K562 (cell line): ENCODE measurements at regions not wholly inside any gene's neighbourhood (a gene's known extent, or its start where the extent isn't known, plus 50 kb on each side); places are given as distances from the start of the nearest gene placed in this dataset.

Source experiments
- ATAC-seq: fragments of 200-7000 bp; cut with Tn5 transposase; 3 replicates; pipeline ENCODE4 v1.9.1; 2020; ENCODE audit warnings: moderate library complexity
- BruUV-seq: library from RNA; stranded (reverse); fragments of 400-500 nt; replicated peaks from 2 replicates; lab custom pipeline; 2021; lab: Mats Ljungman, UMichigan
- CTCF ChIA-PET: fragments of 300-600 bp; formaldehyde crosslinking; extraction: SDS; loops from one replicate; lab custom pipeline; 2021; ENCODE audit warnings: low intra/inter-chr PET ratio; lab: Yijun Ruan, JAX
- POLR2A ChIA-PET: fragments of 300-600, 350-650 bp; sonication (Branson Sonifier 250); formaldehyde crosslinking; extraction: SDS; loops from one replicate; lab custom pipeline; 2021; ENCODE audit warnings: antibody characterized with exemption, inconsistent platforms; lab: Yijun Ruan, JAX
- DNase-seq, 4 experiments: peaks; one replicate each; pipeline versions ENCODE4 v3.0.0 to v3.0.0-alpha.2; 2011 to 2018; ENCODE audit warnings: low spot score in 3 of 4, mixed read lengths in 3 of 4; ENCODE audit errors: extremely low read depth in 1 of 4
- FAIRE-seq: peaks from 2 replicates; lab custom pipeline; 2011; peaks lifted over from hg19 to GRCh38; lab: Jason Lieb, UNC
- H2AFZ ChIP-seq: 2 replicates; pipeline ENCODE4 v1.6.0; 2011; ENCODE audit warnings: low read depth, low read length, control low read depth, inconsistent platforms
- H3K27ac ChIP-seq: fragments of 200-600 bp; 3 replicates; pipeline ENCODE4 v1.8.0; 2011; ENCODE audit warnings: low read depth, mild to moderate bottlenecking, control low read depth, inconsistent platforms, low read length, moderate library complexity, mixed read lengths; ENCODE audit errors: extremely low read depth
- H3K27me3 ChIP-seq, 2 experiments: fragments of 300-600 bp in 1 of 2; 2 replicates in 1 of 2; 3 replicates in 1 of 2; pipeline versions ENCODE4 v1.6.0 to v1.8.0; 2011; ENCODE audit warnings: inconsistent platforms in 2 of 2, low read length in 2 of 2, mild to moderate bottlenecking in 1 of 2, mixed read lengths in 1 of 2, moderate library complexity in 1 of 2; ENCODE audit not compliant: control insufficient read depth in 2 of 2, insufficient read depth in 2 of 2
- H3K36me3 ChIP-seq: fragments of 300-600 bp; 3 replicates; pipeline ENCODE4 v1.8.0; 2011; ENCODE audit warnings: mild to moderate bottlenecking, low read length, inconsistent platforms; ENCODE audit not compliant: control insufficient read depth, insufficient read depth
- H3K4me1 ChIP-seq, 2 experiments: fragments of 200-600 bp in 1 of 2; replicated peaks in 1 of 2; 2 replicates in 1 of 2; 3 replicates in 1 of 2; pipeline versions ENCODE4 v1.5.1 to v1.8.0; 2011; ENCODE audit warnings: inconsistent platforms in 2 of 2, low read length in 2 of 2, mild to moderate bottlenecking in 1 of 2, mixed read lengths in 1 of 2, moderate library complexity in 1 of 2; ENCODE audit not compliant: control insufficient read depth in 2 of 2, insufficient read depth in 2 of 2
- H3K4me2 ChIP-seq: 2 replicates; pipeline ENCODE4 v1.6.1; 2011; ENCODE audit warnings: low read length, control low read depth, inconsistent platforms, mixed read lengths; ENCODE audit not compliant: insufficient read depth
- H3K4me3 ChIP-seq: fragments of 200-600 bp; sonication (generic), shearing (Covaris generic); 2 replicates; pipeline ENCODE4 v1.5.1; 2016; ENCODE audit warnings: control low read depth, inconsistent platforms
- H3K79me2 ChIP-seq: fragments of 200-600 bp; 3 replicates; pipeline ENCODE4 v1.8.0; 2011; ENCODE audit warnings: low read length, inconsistent platforms; ENCODE audit not compliant: control insufficient read depth, insufficient read depth
- H3K9ac ChIP-seq, 2 experiments: 2 replicates each; pipeline versions ENCODE4 v1.6.0 to v1.6.1; 2011; ENCODE audit warnings: low read depth in 2 of 2, low read length in 2 of 2, control low read depth in 1 of 2, inconsistent platforms in 1 of 2, mild to moderate bottlenecking in 1 of 2, mixed read lengths in 1 of 2; ENCODE audit not compliant: insufficient read depth in 1 of 2
- H3K9me1 ChIP-seq: one replicate; pipeline ENCODE4 v1.6.0; 2011; ENCODE audit warnings: inconsistent platforms, mild to moderate bottlenecking, low read length, moderate library complexity; ENCODE audit not compliant: control insufficient read depth, insufficient read depth
- H3K9me3 ChIP-seq: replicated peaks from 2 replicates; pipeline ENCODE4 v1.5.1; 2011; ENCODE audit warnings: low read depth, low read length, inconsistent platforms; ENCODE audit not compliant: control insufficient read depth, insufficient read depth
- H4K20me1 ChIP-seq: replicated peaks from 2 replicates; pipeline ENCODE4 v1.6.1; 2011; ENCODE audit warnings: low read length, inconsistent platforms, mixed read lengths; ENCODE audit not compliant: control insufficient read depth, insufficient read depth
- ATF4 ChIP-seq: fragments of 450-650 bp; formaldehyde crosslinking; IDR thresholded peaks from 2 replicates; pipeline ENCODE4 v1.4.0; 2022; ENCODE audit warnings: mild to moderate bottlenecking, moderate library complexity
- E2F1 ChIP-seq: sonication (generic); formaldehyde crosslinking; IDR thresholded peaks from 2 replicates; pipeline ENCODE4 v1.8.1; 2023; ENCODE audit warnings: mild to moderate bottlenecking, missing genetic modification reagents, moderate library complexity
- HMGN3 ChIP-seq: IDR thresholded peaks from 2 replicates; pipeline ENCODE4 v1.6.1; 2011; ENCODE audit warnings: borderline replicate concordance, low read depth, mild to moderate bottlenecking, mixed read lengths, low read length; ENCODE audit not compliant: insufficient read length; ENCODE audit errors: extremely low read depth
- MGA ChIP-seq: fragments of 450-650 bp; IDR thresholded peaks from 2 replicates; pipeline ENCODE4 v1.6.1; 2016; ENCODE audit warnings: mild to moderate bottlenecking, moderate library complexity
- RBM22 ChIP-seq: fragments of 200-400 bp; formaldehyde crosslinking; IDR thresholded peaks from 2 replicates; pipeline ENCODE4 v1.6.1; 2018; ENCODE audit warnings: low read length, low read depth; ENCODE audit not compliant: poor library complexity, severe bottlenecking
- SRSF1 ChIP-seq: fragments of 200-400 bp; formaldehyde crosslinking; IDR thresholded peaks from 2 replicates; pipeline ENCODE4 v1.6.1; 2017; ENCODE audit warnings: mild to moderate bottlenecking, low read depth, low read length, moderate library complexity
- ZNF778 ChIP-seq: fragments of 450-650 bp; formaldehyde crosslinking; IDR thresholded peaks from 2 replicates; pipeline ENCODE4 v1.4.0; 2020; ENCODE audit warnings: mild to moderate bottlenecking, moderate library complexity
- in situ Hi-C: fragments of 300-500 bp; cut with MboI; formaldehyde crosslinking; loops from 4 replicates; pipeline ENCODE4 v1.15.0; 2018; ENCODE audit warnings: inconsistent platforms, mixed read lengths
- intact Hi-C: fragments of 100-400 bp; cut with micrococcal nuclease; formaldehyde crosslinking; loops from 2 replicates; pipeline ENCODE4 v1.14.2; 2022

GRCh38 chr5:10173716-10174115, 76.0 kb downstream of the ATPSCKMT start:
- H3K27ac ChIP-seq = no peak overlapping the region
- ATAC-seq (peak; percentile 45; the same call in 2 of the 3 replicates), FAIRE-seq (no peak), DNase-seq (no peak)
- ChIA-PET POLR2A (no interaction called here), CTCF (no interaction called here)
- no TSS peak for BruUV-seq
- H3K4me2 ChIP-seq = no peak overlapping the region
- H3K9me1 ChIP-seq = no peaks in the 10 kb centered on the region
- no peak overlapping the region for H2AFZ ChIP-seq
- H3K9me3 ChIP-seq = no peaks in the 10 kb centered on the region
- H3K4me1 ChIP-seq = no peaks in the 10 kb centered on the region; a peak in 1 of 5 replicates
- no peaks in the 10 kb centered on the region for H4K20me1 ChIP-seq
- intact Hi-C loops = no loop called here
- in situ Hi-C loops = no loop called here
- no peak overlapping the region for H3K9ac ChIP-seq
- peaks cover 0 to 12% of the 10 kb centered on the region in 2 experiments; a peak in 3 of 5 replicates for H3K27me3 ChIP-seq
- no peak overlapping the region for H3K4me3 ChIP-seq
- no peaks in the 10 kb centered on the region for H3K79me2 ChIP-seq
- H3K36me3 ChIP-seq = no peaks in the 10 kb centered on the region
- TF ChIP-seq MGA (no peak), E2F1 (CRISPR knock-in tag) (no peak), ZNF778 (CRISPR knock-in tag) (no peak), ATF4 (CRISPR knock-in tag) (no peak), HMGN3 (no peak), SRSF1 (no peak), RBM22 (no peak)
